SU-DHL-6 (cell line): ENCODE measurements at regions not wholly inside any gene's neighbourhood (a gene's known extent, or its start where the extent isn't known, plus 50 kb on each side); places are given as distances from the start of the nearest gene placed in this dataset.

Source experiments
- EZH2phosphoT487 ChIP-seq: fragments of 200-600 bp; sonication (generic), shearing (Covaris generic); conservative IDR thresholded peaks from 2 replicates; pipeline ENCODE4 v1.6.1; 2018; ENCODE audit warnings: mild to moderate bottlenecking, antibody characterized with exemption, low read length, moderate library complexity, mixed read lengths
- TF ChIP-seq, protein P1 (sequence below): fragments of 200-600 bp; sonication (generic); IDR thresholded peaks from one replicate; pipeline ENCODE4 v1.5.1; 2017; ENCODE audit warnings: antibody characterized with exemption, mild to moderate bottlenecking, low read length, moderate library complexity; ENCODE audit not compliant: insufficient read depth, poor library complexity, severe bottlenecking

DNA sequence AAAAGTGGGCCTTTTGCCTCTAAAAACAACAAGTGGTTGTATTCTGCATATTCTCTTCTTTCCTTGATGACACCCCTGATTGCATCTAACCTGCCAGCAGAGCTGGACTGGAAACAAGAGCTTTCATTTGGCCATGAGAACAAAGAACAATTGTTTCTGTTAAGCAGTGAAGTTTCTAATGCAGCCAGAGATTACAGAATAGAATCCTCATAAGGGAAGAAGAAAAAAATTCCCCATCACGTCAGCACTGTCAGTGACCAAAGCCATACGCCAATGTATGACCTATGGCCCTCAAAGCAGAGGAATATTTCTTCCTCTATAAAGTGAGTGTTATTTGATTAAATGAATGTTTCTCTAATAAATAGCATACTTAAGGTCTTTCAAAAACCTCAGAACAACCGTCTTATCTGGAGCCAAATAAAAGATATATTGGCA lies 529.1 kb upstream of the INTU start:
- TF ChIP-seq, protein P1, sequence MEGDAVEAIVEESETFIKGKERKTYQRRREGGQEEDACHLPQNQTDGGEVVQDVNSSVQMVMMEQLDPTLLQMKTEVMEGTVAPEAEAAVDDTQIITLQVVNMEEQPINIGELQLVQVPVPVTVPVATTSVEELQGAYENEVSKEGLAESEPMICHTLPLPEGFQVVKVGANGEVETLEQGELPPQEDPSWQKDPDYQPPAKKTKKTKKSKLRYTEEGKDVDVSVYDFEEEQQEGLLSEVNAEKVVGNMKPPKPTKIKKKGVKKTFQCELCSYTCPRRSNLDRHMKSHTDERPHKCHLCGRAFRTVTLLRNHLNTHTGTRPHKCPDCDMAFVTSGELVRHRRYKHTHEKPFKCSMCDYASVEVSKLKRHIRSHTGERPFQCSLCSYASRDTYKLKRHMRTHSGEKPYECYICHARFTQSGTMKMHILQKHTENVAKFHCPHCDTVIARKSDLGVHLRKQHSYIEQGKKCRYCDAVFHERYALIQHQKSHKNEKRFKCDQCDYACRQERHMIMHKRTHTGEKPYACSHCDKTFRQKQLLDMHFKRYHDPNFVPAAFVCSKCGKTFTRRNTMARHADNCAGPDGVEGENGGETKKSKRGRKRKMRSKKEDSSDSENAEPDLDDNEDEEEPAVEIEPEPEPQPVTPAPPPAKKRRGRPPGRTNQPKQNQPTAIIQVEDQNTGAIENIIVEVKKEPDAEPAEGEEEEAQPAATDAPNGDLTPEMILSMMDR = no peak
- TF ChIP-seq EZH2phosphoT487 = no peak
